ENCODE measurements at regions not wholly inside any gene's neighbourhood (a gene's known extent, or its start where the extent isn't known, plus 50 kb on each side); places are given as distances from the start of the nearest gene placed in this dataset.

DNA sequence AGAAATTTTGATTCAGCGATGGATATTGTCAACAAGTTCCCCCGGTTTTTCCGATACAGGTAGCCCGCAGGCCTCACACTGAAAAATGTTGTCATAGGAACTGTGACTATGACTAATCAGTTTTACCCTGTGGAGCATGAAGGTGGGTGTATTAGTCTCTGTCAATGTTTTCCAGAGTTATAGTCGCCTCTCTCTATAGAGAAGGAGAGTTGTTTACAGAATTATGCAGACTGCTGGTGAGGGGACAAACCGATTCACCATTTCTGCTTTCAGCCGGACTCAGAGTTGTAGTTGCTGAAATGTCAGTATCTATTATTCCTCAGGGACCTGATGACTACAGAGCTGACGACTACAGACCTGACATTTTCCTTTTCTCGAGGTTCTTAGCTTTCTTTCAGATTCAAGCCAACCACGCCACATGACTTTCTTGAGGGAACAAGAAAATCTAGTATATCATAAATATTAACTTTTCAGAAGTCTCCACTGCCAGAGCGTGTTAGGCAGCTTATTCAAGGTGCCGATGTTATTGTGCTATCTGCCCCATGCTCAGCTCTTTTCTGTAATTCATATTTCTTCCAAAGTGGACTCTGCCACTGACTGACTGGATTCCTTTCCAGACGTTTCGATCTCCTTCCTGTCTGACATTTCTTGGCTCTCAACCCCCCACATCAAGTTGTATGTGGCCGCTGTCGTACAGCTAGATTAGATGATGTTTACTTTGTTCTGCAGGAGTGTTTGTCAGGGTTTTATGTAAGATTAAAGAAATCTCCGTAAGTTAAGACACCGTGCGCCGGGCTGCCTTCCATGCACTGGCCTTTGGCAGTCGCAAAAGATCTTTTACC is 178.1 kb downstream of the FGF1 start:
- DNase-seq: no peak

DNA sequence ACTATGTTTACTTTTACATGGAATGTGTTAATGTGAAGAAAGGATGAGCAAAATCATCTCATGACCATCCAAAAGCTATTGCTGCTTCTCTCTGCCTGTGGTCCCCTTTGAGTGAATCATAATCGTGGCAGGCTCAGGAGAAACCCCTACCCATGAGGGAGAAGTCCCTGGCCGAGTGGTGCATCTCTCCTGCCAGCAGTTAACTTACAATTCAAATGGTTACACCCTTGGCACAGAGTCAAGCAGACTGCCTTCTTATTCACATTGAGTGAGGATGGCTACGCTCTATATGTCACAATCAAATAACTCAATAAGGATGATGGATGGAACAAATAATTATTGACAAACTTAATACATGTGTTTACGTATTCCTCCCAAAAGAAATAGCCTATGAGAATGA is 179.1 kb downstream of the FGF1 start:
- DNase-seq: no peak

DNA sequence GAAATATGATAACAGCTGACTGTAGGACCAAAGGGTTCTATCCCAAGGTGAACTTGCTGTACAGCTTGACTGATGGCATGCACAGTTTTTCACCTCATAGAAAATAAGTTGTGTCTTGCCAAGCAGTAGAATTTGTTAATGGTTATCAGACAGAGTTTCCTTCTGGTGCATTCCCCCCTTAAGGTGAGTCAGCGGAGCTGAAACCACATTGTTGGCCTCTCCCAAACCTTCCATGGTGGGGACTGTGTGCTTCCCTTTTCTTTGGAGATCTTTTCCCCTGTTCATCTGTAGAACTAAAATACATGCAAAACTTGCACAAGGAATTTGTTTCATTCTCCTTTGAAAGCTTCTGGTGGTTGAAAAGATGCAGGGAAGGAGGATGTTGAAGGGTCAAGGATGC is 179.8 kb downstream of the FGF1 start:
- DNase-seq: no peak

DNA sequence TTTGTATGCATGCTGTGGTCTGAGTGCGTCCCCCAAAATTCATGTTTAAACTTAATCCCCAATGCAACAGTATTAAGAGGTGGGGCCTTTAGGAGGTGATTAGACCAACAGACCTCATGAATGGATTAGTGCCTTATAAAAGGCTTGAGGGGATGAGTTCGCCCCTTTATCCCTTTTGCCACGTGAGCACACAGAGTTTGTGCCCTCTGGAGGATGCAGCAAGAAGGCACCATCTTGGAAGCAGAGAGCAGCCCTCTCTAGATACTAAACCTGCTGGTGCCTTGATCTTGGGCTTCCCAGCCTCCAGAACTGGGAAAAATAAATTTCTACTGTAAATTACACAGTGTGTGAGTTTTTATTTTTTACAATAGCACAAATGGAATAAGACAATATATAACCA is 177.1 kb upstream of the SPRY4 start:
- DNase-seq: no peak

DNA sequence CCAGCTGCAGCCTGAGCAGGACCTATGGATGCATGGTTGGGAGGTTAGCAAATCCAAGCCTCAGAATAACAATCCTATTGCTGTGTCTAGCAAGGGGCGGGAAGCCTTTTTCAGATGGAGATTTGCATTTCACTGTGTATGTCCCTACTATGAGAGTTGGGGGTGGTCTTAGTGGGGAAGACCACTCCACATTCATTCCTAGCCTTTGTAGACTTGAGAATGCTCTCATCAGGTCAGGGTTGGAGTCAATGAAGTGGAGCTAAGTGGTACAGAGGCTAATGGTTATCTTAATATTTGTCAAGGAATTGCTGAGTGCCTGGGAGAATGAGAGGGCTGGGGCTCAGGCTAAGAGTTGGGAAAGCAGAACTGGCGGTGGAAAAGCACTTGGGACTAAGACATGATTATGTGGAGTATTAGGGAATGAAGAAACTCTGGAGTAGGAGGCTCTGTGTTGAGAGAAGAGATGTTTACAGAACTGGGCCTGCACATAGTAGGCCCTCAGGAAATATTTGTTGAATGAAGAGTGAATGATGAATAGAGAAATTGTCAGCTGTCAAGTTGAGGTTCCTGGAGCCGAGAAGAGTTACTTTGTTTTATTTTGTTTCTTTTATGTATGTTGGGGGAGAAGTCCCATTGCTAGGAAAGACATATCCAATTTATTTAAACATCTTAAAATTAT is 175.5 kb upstream of the SPRY4 start:
- no peak for DNase-seq

DNA sequence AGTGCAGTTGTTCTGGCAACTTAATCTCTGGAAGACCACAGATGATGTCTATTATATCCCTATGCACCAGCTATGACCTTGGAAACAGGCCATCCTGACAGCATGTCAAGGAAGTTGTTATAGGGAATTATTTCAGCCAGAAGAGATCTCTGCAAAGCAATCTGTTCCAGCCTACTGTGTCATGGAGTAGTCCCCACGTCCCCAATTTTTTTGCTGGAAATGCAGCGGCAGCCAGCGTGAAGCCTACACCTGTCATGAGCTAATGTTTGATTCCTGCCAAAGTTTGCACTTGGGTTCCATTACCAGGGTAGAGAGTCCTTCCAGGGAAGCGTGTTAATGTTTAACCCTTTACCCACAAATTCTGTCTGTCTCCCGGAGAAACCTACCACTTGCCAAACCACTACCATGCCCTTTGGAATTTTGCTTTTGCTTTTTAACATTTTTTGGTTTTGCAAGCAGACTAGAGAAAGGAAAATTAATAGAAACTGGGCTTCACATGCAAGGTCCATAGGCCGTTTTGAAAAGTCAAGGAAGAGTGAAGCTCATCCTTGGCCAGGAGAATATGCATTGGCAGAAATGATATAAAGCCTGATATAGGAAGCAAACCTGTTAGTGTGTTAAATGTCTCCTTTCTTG is 174.9 kb upstream of the SPRY4 start:
- no peak for DNase-seq

DNA sequence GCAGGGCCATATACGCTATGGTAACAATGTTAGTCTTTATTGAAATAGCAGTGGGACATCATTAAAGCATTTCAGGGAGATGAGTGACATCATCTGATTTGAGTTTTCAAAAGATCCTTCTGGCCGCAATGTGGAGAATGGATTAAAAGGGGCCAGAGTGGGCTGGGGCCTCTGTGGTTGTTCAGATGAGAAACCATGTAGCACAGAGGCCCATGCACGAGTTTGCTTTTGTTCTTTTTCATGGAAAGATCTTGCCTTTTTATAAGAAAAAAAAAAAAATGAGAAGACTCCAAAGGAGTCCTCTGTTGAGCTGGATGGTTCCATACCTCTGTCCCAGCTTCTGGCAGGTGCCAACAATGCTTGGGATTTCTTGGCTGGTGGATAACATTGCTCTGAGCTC is 173.5 kb upstream of the SPRY4 start:
- no peak for DNase-seq

DNA sequence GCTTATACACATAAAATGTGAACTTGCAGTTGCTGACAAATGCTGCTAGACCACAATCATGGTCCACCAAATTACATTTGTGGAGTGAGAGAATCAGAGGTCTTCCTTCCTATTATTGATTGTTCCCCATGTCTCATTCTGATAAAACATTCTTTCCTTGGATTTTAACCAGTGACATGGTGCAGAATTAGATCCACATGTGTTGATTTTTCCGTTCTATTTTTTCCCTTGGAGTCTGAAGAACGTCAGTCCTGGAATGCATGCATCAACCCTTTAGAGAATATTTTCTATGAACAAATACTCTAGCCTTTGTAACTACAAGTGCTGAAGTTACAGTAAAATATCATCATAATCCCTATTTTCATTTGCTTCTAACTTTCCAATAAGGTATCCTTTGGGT is 170.7 kb upstream of the SPRY4 start:
- no peak for DNase-seq

DNA sequence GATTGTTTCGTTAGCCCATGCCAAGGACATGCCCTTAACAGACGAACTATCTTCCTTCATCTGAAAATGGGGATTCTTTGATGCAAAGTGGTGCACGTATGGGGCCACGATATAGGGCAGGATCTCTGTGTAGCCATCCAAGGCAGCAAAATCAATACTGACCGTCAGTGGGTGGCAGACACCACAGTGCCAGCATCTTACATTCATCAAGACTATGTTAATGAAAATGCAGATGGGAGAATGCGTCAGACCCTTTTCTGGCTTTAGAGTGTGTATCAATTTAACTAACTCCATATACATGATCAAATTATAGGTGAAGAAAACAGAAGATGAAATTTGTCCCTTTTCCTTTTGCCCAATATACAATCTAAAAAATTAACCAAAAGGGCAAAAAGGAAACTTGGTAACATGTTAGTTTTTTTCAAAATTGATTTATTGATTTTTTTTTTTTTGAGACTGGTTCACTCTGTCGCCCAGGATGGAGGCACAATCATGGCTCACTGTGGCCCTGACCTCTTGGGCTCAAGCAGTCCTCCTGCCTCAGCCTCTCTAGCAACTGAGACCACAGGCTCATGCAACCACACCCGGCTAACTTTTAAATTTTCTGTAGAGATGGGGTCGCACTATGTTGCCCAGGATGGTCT is 169.2 kb upstream of the SPRY4 start:
- no peak for DNase-seq

DNA sequence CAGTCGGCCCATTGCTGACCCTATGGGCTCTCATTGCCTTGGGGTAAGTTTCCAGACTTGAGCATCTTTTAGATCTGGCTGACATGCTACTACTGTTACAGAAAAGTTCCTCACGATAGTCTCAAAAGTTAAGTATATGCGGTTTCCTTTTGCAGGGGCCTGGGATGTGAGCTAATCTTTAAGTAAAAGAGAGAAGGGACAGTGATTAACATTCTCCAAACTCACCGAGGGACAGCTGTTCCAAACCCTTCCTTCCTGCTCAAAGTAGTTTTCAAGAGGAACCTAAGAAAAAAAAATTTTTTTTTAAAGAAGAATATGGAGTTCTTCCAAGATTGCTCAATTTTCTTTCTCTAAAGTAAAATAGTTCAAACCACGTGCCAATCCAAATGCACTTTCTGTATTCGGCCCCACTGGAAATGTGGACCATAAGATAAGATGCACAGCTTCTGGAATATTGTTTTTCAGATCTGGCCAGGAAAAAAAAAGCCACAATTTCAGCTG is 168.0 kb upstream of the SPRY4 start:
- DNase-seq: no peak

DNA sequence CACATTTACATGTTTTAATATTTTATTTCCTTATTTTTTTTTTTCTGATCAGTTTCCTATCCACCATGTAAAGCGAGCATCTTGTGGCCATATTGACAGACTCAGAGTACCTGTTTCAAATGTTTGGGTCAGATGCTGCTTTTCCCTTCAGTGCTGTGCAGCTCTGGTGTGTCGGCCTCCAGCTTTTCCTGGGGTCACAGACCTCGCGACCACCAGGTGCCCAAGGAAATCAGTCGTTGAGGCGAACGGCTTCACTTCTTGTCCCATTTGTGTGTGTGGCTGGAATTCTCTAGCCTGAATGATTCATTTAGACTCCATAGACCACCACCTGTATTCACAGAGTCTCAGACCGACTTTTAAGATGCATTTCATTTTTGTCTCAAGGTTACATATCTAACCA is 166.9 kb upstream of the SPRY4 start:
- no peak for DNase-seq

DNA sequence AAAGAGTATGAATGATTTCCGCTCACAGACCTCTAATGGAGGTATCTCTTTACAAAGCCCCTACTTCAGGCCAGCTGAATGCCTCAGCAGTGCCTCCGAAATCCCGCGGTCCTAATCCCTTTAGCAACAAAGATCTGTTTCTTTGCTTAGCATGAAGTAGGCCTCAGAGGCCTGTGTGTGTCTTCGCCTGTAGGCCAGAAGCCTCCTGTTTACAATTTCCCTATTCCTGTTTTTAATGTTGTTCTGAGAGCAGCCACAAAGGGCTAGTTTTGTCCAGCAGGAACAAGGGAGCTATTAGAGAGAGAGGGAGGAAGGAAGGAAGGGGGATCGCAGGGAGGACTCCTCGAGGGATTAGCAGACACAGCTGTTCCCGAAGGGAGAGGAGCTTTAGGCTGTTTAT is 166.4 kb upstream of the SPRY4 start:
- DNase-seq: no peak

DNA sequence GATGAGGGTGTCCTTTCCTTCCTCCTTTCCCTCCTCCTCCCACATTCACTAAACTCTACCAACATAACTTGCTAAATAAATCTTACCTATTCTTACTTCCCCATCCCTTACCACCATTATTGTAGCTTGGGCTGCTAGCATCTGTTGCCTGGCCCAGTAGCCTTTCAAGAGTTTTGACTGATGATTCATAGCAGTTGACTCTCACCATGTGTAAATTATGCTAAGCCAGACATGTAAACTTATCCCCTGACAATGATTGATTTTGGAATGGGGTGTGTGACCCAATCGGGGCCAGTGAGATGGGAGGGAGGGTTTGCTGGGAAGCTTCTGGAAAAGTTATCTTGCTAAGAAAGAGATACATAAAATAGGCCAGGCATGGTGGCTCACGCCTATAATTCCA is 161.8 kb upstream of the SPRY4 start:
- DNase-seq: no peak

DNA sequence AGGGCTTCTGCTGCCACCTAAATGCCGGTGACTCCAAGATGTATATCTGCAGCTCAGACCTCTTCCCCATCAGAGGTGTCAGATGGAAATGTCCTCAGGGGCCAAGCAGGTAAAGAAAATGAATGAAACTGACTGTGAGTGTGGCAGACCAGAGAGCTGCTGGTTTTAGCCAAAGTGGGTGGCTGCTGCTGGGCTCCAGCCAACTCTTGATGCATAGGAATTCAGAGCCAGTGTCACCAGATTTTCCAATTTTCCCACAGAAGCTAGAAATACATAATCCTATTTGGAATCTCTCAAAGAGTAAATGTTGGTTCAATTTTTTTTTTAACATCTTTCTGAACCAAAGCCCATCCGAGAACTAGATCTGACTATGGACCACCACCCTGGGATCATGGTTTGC is 161.2 kb upstream of the SPRY4 start:
- no peak for DNase-seq

DNA sequence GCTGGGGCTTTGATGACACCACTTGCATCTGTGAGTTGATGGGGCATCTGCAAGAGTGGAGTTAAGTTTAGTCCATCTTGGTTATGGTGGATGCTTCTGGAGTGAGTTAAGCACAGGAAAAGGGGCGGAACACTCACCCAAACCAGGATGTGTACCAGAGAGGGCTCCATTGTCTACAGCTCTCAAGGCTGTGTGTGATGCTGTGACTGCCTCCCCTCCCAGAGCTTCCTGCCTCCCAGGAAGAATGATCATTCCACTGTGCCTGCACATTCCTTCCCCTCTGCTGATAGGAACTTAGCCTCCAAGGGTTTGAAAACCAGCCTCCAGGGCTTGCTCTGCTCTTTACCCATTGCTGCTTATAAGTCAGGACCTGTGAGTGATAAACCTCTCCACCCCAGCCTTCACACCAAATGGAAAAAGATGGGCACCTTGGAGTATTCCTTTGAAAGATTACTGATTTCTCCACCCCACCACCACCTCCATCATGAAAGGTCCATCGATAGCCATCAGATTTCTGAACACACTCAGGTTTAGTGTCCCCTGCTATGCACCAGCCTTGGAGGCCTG is 160.1 kb upstream of the SPRY4 start:
- DNase-seq: no peak

DNA sequence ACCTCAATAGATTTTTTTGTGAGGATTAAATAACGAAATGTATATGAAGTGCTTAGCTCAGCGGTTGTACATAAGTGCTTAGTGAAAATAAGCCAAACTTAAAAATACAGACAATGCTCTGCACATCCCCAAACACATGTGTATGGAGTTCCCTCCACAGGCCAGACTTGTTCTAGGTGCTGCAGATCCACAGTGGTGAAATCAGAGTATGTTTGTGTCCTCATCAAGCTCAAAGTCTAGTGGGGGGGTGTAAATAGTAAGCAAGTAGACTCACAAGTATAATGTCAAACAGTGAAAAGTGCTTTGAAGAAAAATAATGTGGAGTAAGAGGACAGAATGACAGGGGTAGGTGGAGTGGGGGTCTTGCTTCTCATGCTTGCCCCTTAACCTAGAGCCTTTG is 157.4 kb upstream of the SPRY4 start:
- DNase-seq: no peak

DNA sequence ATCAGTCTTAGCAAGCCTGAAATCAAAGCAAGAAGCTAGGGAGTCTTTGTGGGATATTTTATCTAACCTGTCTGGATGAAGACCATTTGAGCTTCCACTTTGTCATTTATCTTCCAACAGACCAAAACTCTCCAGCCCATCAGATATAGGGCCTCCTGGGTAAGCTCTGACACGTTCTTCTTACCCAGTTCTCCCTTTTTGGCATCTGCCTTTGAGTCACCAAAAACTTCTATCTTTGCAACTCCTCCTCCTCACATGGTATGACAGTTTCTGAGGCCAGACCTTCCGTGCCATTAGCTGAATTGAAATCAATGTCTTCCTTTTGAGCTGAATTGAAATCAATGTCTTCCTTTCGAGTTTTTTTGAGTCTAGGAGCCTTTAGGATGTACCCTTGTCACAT is 156.6 kb upstream of the SPRY4 start:
- no peak for DNase-seq

DNA sequence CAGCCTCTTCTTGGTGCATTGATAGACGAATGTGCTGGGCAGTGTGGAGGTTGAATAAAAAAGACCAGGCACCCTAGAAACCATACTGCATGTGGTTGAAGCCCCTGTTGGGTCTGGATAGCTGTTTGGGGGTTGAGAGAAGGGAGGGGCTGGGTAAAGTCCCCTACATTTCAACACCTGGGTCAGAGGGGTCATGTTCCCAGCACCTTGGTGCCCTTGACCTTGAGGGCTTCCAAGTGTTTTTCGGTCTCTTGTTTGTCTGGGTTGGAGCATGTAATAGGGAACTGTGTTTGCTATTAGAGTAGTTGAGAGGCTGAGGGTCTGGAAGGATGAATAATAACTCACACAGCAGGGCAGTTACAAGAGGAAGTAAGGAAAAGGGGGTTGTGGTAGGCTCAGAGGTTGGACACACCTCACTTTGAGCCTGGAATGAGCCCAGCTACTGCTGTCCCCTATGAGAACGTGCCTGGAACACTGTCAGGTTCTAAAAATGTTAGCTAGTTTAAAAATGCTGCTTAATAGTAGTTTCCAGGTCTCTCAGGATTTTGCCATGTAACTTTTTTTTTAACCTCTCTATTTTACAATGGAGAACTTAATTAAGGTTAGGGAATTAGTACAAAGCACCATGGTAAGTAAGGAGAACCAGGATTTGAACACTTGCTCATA is 155.2 kb upstream of the SPRY4 start:
- no peak for DNase-seq

DNA sequence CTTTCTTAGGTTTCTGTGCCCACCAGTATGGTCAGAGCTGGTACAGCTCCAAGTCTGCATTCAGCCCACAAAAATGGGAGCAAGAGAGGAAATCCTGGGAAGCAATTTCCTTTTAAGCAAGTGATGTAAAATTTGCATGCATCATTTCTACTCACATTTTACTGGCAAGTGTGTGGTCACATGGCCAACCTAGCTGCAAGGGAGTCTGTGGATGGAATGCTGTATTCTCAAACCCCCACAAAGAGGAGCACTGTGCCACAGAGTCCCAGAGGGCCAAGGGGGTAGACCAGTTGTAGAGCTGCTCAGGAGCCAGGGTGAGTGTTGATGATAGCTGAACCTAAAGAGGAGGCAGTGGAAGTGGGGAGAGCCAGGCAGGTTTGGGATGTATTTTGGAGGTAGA is 154.3 kb upstream of the SPRY4 start:
- no peak for DNase-seq

DNA sequence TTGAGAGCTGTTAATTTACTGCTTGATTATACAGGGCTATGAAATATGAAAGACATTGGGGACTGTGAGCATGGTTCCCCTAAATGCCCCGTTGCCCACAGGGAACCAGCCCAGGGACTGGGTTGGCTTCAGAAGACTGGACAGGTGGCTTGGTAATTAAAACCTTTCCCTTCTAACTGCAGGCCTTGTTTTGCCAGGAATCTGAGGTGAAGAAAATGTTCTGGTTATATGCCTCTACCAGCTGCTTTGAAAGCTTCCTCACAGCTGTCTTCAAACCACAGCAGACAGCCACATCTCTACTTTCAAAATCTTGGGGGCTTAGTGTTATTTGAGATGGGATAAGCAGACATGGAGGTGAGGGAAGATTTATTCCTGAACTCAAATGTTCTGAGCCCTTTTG is 153.3 kb upstream of the SPRY4 start:
- DNase-seq: no peak

DNA sequence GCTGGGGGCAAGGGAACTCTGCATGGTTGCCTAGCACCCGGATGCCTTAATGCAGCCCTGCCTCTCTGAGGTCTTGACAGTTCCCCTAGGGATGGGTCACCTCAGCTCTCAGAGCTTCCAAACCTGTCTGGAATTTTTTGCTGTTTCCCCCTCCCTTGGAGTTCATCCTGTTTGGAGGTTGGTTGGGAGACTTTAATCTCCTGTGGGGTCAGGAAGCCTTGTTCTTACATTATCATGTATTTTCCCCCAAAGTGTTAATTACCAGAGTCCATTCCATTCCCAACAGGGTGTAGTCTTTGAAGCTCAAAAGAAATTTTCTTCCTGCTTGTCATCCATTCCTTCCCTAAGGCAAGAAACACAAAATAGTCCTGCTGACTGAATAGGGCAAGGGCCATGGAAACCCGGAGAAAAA is 150.3 kb upstream of the SPRY4 start:
- no peak for DNase-seq

DNA sequence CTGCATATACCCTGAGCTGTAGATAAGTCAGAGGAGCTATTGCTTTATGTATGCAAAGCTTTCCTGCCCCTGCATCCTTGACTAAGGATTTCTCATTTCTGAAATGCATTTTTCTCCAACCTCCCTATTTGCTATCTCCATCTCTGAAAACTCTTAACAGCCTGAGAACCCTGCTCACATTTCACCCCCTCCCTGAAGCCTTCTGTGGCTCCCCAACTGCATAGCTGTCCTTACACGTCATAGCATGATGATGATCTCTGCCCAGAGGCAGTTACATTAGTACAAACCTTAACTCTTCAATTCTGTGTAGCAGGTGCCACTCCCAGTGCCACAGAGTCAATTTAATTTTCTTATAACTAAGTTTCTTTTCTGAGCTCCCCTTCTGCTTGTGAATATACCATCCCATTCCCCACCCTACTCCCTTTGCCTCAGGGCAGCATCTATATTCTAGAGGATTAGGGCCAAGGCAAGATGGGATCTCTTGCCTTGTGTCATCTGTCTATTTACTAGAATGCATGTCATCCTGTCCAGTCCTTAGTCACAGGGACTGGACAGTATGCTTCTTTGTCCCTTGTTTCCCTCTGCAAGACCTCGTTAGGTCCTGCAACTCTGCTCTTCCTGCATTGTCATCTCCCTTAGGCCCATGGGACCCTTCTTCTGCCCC is 149.7 kb upstream of the SPRY4 start:
- DNase-seq: no peak

All from NCI-H345 (cell line).